Bronchial epithelial cell (primary cell): ENCODE measurements at regions not wholly inside any gene's neighbourhood (a gene's known extent, or its start where the extent isn't known, plus 50 kb on each side); places are given as distances from the start of the nearest gene placed in this dataset.
A peak's percentile ranks its signal among the peaks of the same experiment; 100 is the strongest.

Source experiments
- DNase-seq: peaks from one replicate; pipeline ENCODE4 v3.0.0-alpha.2; 2010; ENCODE audit warnings: low read depth
- FAIRE-seq: peaks from 2 replicates; lab custom pipeline; 2011; peaks lifted over from hg19 to GRCh38; lab: Jason Lieb, UNC
- H3K27me3 ChIP-seq: 2 replicates; pipeline ENCODE4 v1.5.1; 2011; ENCODE audit warnings: low read length; ENCODE audit not compliant: control insufficient read depth, insufficient read depth
- H3K36me3 ChIP-seq: 2 replicates; pipeline ENCODE4 v1.5.1; 2011; ENCODE audit warnings: low read length; ENCODE audit not compliant: control insufficient read depth, insufficient read depth
- H3K4me3 ChIP-seq: 2 replicates; pipeline ENCODE4 v1.5.1; 2011; ENCODE audit warnings: mild to moderate bottlenecking, low read depth, low read length, control low read depth
- TF ChIP-seq, protein P1 (sequence below): IDR thresholded peaks from 2 replicates; pipeline ENCODE4 v1.5.1; 2011; ENCODE audit warnings: mild to moderate bottlenecking, moderate library complexity, low read length, control low read depth, inconsistent platforms; ENCODE audit not compliant: insufficient read depth, severe bottlenecking

DNA sequence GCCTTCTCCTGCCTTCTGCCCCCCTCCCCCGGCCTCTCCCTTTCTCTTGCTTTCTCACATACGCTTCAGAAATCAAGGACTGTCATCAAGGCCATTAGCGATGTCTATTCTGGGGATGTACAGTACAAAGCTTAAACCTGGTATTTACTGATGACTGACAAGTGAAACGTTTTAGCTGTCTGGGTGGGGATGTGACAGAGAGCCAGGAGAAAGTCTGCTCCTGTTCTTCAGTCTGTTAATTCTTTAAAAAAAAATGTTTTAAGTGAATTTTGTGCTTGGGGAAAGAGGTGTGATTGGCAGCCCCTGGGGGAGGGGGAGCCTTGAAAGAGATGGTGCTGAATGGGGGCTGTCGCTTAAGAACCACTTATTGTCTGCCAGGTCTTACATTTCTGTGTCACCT is 283.0 kb upstream of the PLXNA2 start:
- FAIRE-seq: no peak
- H3K36me3 ChIP-seq: no peaks in the 10 kb centered on the region
- TF ChIP-seq, protein P1, sequence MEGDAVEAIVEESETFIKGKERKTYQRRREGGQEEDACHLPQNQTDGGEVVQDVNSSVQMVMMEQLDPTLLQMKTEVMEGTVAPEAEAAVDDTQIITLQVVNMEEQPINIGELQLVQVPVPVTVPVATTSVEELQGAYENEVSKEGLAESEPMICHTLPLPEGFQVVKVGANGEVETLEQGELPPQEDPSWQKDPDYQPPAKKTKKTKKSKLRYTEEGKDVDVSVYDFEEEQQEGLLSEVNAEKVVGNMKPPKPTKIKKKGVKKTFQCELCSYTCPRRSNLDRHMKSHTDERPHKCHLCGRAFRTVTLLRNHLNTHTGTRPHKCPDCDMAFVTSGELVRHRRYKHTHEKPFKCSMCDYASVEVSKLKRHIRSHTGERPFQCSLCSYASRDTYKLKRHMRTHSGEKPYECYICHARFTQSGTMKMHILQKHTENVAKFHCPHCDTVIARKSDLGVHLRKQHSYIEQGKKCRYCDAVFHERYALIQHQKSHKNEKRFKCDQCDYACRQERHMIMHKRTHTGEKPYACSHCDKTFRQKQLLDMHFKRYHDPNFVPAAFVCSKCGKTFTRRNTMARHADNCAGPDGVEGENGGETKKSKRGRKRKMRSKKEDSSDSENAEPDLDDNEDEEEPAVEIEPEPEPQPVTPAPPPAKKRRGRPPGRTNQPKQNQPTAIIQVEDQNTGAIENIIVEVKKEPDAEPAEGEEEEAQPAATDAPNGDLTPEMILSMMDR: no peak
- H3K4me3 ChIP-seq: no peak overlapping the region
- H3K27me3 ChIP-seq: peaks cover 5% of the 10 kb centered on the region
- no peak for DNase-seq

DNA sequence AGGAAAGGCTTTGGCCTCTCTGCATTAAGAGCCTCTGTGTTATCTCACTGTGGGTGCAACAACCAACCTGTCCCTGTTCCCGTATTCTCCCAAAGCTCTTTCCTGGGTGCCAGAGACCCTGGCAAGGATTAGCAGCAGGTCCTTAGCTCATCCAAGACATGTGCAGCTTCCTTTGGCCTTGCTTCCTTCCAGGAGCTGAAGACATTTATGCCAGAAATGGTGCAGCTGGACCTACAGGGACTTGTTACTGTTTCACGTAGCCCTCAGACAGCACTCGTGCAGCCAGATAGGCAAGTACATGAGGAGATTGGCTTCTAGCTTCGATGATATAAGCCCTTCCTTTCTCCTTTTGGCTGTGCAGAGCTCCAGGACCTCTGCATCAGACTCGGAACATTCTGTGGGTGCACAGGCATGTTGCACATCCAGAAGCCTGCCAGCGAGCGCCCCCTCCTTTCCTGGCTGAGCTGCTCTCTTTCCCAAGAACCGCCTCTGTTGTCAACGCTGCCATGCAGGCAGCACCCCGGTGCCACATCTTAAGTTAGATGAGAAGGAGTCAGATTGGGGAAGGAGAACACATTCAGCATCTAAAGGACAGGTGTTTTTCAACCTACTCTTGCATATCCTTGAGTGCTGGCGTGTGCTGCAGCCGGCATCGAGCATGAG is 284.5 kb upstream of the PLXNA2 start:
- no peak overlapping the region for H3K4me3 ChIP-seq
- H3K27me3 ChIP-seq: peaks cover 5% of the 10 kb centered on the region
- H3K36me3 ChIP-seq: no peaks in the 10 kb centered on the region
- DNase-seq (no peak), FAIRE-seq (no peak)
- TF ChIP-seq, protein P1: no peak

DNA sequence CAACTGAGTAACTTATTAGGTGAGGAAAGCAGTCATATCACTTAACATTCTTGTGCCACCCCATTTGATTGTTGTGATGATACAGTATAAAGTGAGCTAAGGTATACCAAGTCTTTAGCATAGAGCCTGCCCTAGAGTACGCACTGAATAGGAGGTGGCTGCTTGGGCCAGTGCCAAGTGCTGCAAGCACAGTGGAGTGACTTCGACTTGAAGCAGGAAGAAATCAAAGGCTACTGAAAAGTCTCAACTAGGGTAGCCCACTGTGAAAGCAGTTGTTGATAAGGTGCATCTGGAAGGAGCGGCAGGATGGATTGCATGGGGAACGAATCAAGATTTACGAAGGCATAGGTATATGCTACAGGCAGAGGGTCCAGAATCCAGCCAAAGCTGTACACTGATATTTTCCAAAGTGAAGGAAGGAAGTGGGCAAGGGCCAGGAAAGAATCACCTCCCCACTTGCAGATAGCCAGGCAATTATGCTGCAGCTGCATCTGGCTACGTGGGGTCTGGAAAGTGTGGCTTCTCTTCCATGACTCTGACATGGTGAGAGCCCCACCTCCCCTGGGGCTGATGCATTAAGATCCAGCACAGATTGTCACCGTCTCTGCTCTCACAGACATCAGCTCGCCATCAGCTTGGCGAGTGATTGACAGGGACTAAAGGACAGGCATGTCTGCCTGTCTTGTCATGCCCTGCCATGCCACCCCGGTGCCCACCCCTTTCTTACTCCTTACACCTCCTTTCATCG is 287.0 kb upstream of the PLXNA2 start:
- Histone ChIP-seq H3K36me3 (no peaks in the 10 kb centered on the region), H3K27me3 (peaks cover 5% of the 10 kb centered on the region), H3K4me3 (no peak overlapping the region)
- FAIRE-seq: peak; percentile 28
- TF ChIP-seq, protein P1: no peak
- DNase-seq: no peak

DNA sequence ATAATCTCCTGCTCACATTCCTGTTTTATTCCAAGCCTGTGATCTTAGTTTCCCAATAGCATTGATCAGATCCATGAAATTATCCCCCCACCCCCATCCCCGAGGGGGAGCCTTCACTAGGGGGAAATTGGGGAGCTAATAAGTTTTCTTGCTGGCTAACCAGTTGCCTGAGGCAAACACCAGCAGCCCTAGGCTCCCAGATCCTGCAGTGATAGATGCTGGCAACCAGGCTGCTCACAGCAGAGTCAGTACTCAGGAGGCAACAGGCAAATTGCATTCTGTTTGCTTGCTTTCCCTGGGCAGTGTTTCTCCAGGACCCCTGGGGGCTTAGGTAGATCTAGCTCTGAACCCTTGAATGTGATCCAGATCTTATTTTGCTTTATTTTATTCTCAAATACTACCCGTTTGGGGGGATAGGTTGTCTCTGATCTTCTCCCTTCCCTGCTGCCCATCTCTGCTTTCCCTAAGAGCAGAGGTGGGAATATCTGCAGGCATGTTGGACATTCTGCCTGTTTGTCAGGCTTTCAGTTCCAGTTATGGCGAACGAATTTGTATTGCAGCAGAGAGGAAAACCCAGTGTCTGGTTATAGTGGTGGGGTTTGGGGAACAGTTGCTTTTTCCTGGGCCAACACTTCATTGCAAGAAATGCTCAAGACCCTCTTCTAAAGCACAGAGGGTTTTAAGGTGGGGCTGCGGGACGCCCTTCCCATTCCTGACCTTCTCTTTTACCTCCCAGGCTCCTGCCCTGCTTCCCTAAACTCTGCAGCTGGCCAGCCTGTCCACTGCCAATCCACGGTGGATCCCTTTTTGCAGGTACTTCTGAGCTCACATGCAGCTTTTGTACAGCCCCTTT is 289.8 kb upstream of the PLXNA2 start:
- TF ChIP-seq, protein P1: no peak
- H3K36me3 ChIP-seq: no peaks in the 10 kb centered on the region
- DNase-seq (no peak), FAIRE-seq (no peak)
- no peak overlapping the region for H3K4me3 ChIP-seq
- H3K27me3 ChIP-seq: no peaks in the 10 kb centered on the region

DNA sequence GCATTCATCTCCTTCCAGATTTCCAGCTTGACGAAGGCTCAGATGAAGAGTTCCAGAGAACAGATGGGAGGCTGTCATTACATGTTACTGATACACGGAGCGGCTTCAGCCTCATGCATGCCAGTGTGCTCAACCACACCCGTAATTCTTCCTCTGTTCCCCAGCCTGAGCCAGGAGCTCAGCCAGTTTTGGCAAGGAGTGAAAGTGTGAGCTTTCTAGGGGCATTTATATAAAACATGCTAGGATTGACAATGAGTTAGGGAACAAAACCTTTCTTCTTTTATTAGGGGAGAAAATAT is 290.4 kb upstream of the PLXNA2 start:
- DNase-seq (no peak), FAIRE-seq (no peak)
- no peak overlapping the region for H3K4me3 ChIP-seq
- H3K36me3 ChIP-seq: no peaks in the 10 kb centered on the region
- no peaks in the 10 kb centered on the region for H3K27me3 ChIP-seq
- TF ChIP-seq, protein P1: no peak
